Umbilical cord (tissue), 1 donor: ENCODE measurements at regions not wholly inside any gene's neighbourhood (a gene's known extent, or its start where the extent isn't known, plus 50 kb on each side); places are given as distances from the start of the nearest gene placed in this dataset.
A peak's percentile ranks its signal among the peaks of the same experiment; 100 is the strongest.
"Not testable (repeated sequence)": the region's sequence is repeated elsewhere in the genome, so short reads cannot be mapped to it uniquely, and the experiment has no call there.

Experiments used
- DNase-seq: peaks from one replicate; pipeline ENCODE4 v3.0.0-alpha.2; 2015; ENCODE audit warnings: low spot score

- DNase-seq, result no peak
Observed at GRCh38 chr21:14754682-14755081, 208.6 kb upstream of the SAMSN1 start.

- DNase-seq, result no peak
Observed at GRCh38 chr21:14754259-14754604, 208.1 kb upstream of the SAMSN1 start.

GRCh38 chr21:14753466-14754258 lies 207.5 kb upstream of the SAMSN1 start:
- no peak for DNase-seq

- no peak for DNase-seq
Observed at GRCh38 chr21:14753069-14753465, 207.0 kb upstream of the SAMSN1 start.

- DNase-seq, result no peak
Observed at GRCh38 chr21:14752345-14752909, 206.3 kb upstream of the SAMSN1 start.

- no peak for DNase-seq
Observed at GRCh38 chr21:14751602-14752344, 205.7 kb upstream of the SAMSN1 start.

- DNase-seq, result no peak
Observed at GRCh38 chr21:14751011-14751410, 204.9 kb upstream of the SAMSN1 start.

GRCh38 chr21:14750041-14750440 lies 203.9 kb upstream of the SAMSN1 start:
- no peak for DNase-seq

- DNase-seq, result no peak
Observed at GRCh38 chr21:14748662-14749061, 202.5 kb upstream of the SAMSN1 start.

GRCh38 chr21:14744368-14744767 lies 198.3 kb upstream of the SAMSN1 start:
- DNase-seq, result no peak

- no peak for DNase-seq
Observed at GRCh38 chr21:14742119-14742518, 196.0 kb upstream of the SAMSN1 start.

- DNase-seq, result no peak
Observed at GRCh38 chr21:14741256-14741655, 195.1 kb upstream of the SAMSN1 start.

- DNase-seq, result no peak
Observed at GRCh38 chr21:14740692-14741091, 194.6 kb upstream of the SAMSN1 start.

GRCh38 chr21:14740116-14740515 lies 194.0 kb upstream of the SAMSN1 start:
- DNase-seq, result no peak

GRCh38 chr21:14739590-14739989 lies 193.5 kb upstream of the SAMSN1 start:
- DNase-seq, result no peak

GRCh38 chr21:14738576-14738975 lies 192.5 kb upstream of the SAMSN1 start:
- not testable (repeated sequence) for DNase-seq

GRCh38 chr21:14737922-14738321 lies 191.8 kb upstream of the SAMSN1 start:
- peak; percentile 43 for DNase-seq

- no peak for DNase-seq
Observed at GRCh38 chr21:14737284-14737691, 191.2 kb upstream of the SAMSN1 start.

- DNase-seq, result no peak
Observed at GRCh38 chr21:14736672-14737071, 190.6 kb upstream of the SAMSN1 start.

GRCh38 chr21:14736162-14736561 lies 190.0 kb upstream of the SAMSN1 start:
- DNase-seq, result no peak

- DNase-seq, result no peak
Observed at GRCh38 chr21:14734833-14735232, 188.7 kb upstream of the SAMSN1 start.

GRCh38 chr21:14734191-14734590 lies 188.1 kb upstream of the SAMSN1 start:
- DNase-seq, result no peak

GRCh38 chr21:14725219-14725618 lies 179.1 kb upstream of the SAMSN1 start:
- DNase-seq, result no peak
